Hepatocyte (in vitro differentiated cells): ENCODE measurements at regions not wholly inside any gene's neighbourhood (a gene's known extent, or its start where the extent isn't known, plus 50 kb on each side); places are given as distances from the start of the nearest gene placed in this dataset.

Experiments used
- DNase-seq: peaks from one replicate; pipeline ENCODE4 v3.0.0-alpha.2; 2016; ENCODE audit warnings: low spot score
- H2AFZ ChIP-seq: fragments of 200-600 bp; sonication (generic); 2 replicates; pipeline ENCODE4 v1.6.0; 2016; ENCODE audit warnings: antibody characterized with exemption, mild to moderate bottlenecking
- H3K27ac ChIP-seq: fragments of 200-600 bp; sonication (generic); 2 replicates; pipeline ENCODE4 v1.5.1; 2016; ENCODE audit warnings: mild to moderate bottlenecking
- H3K27me3 ChIP-seq: fragments of 200-600 bp; sonication (generic); 2 replicates; pipeline ENCODE4 v1.6.1; 2016
- H3K36me3 ChIP-seq: fragments of 200-600 bp; sonication (generic); replicated peaks from 2 replicates; pipeline ENCODE4 v1.5.1; 2016; ENCODE audit warnings: low read depth; ENCODE audit not compliant: insufficient read depth
- H3K4me1 ChIP-seq: fragments of 200-600 bp; sonication (generic); 2 replicates; pipeline ENCODE4 v1.5.1; 2016; ENCODE audit warnings: mild to moderate bottlenecking, moderate library complexity; ENCODE audit not compliant: insufficient read depth
- H3K4me2 ChIP-seq: fragments of 200-600 bp; sonication (generic); 2 replicates; pipeline ENCODE4 v1.6.0; 2016
- H3K4me3 ChIP-seq: fragments of 200-600 bp; sonication (generic); 2 replicates; pipeline ENCODE4 v1.5.1; 2016; ENCODE audit warnings: mild to moderate bottlenecking
- H3K79me2 ChIP-seq: fragments of 200-600 bp; sonication (generic); 2 replicates; pipeline ENCODE4 v1.6.0; 2017; ENCODE audit warnings: mild to moderate bottlenecking
- H3K9me2 ChIP-seq: fragments of 200-600 bp; sonication (generic); replicated peaks from 2 replicates; pipeline ENCODE4 v1.6.0; 2017; ENCODE audit warnings: mild to moderate bottlenecking; ENCODE audit not compliant: insufficient read depth
- H3K9me3 ChIP-seq: fragments of 200-600 bp; sonication (generic); 2 replicates; pipeline ENCODE4 v1.5.1; 2016; ENCODE audit warnings: low read depth, mild to moderate bottlenecking
- H4K20me1 ChIP-seq: fragments of 200-600 bp; sonication (generic); 2 replicates; pipeline ENCODE4 v1.6.0; 2016; ENCODE audit warnings: mild to moderate bottlenecking; ENCODE audit not compliant: insufficient read depth, poor library complexity, severe bottlenecking
- CTCF ChIP-seq: fragments of 200-600 bp; sonication (generic); IDR thresholded peaks from 2 replicates; pipeline ENCODE4 v1.5.1; 2016; ENCODE audit warnings: antibody characterized with exemption, mild to moderate bottlenecking; ENCODE audit not compliant: poor library complexity
- EZH2 ChIP-seq: fragments of 200-600 bp; sonication (generic); IDR thresholded peaks from 2 replicates; pipeline ENCODE4 v1.6.1; 2016; ENCODE audit warnings: antibody characterized with exemption, mild to moderate bottlenecking, borderline replicate concordance
- EZH2phosphoT487 ChIP-seq: fragments of 200-600 bp; sonication (generic); IDR thresholded peaks from one replicate; pipeline ENCODE4 v1.6.1; 2018; ENCODE audit warnings: antibody characterized with exemption, mild to moderate bottlenecking, low read depth, moderate library complexity; ENCODE audit not compliant: unreplicated experiment, severe bottlenecking
- WGBS: methylation state at CpG from one replicate; pipeline ENCODE4 v1.1.6; 2016; ENCODE audit warnings: low lambda C conversion rate; ENCODE audit errors: missing lambda C conversion rate; 5-methylcytosine and 5-hydroxymethylcytosine counted together

GRCh38 chr2:33709951-33710350 lies 110.9 kb upstream of the FAM98A start:
- H3K4me2 ChIP-seq: no peak overlapping the region
- no peaks in the 10 kb centered on the region for H3K9me2 ChIP-seq
- H3K27ac ChIP-seq: no peak overlapping the region
- H3K9me3 ChIP-seq: no peaks in the 10 kb centered on the region
- H2AFZ ChIP-seq: no peak overlapping the region
- no peaks in the 10 kb centered on the region for H3K4me1 ChIP-seq
- no peak overlapping the region for H3K4me3 ChIP-seq
- H3K36me3 ChIP-seq: no peaks in the 10 kb centered on the region
- DNase-seq: no peak
- H4K20me1 ChIP-seq: no peaks in the 10 kb centered on the region
- 69% methylated on average over 3 of the region's 3 CpGs for WGBS
- no peaks in the 10 kb centered on the region for H3K79me2 ChIP-seq
- no peaks in the 10 kb centered on the region for H3K27me3 ChIP-seq
- TF ChIP-seq CTCF (no peak), EZH2phosphoT487 (no peak)

GRCh38 chr2:33707312-33707711 lies 108.2 kb upstream of the FAM98A start:
- H3K36me3 ChIP-seq: no peaks in the 10 kb centered on the region
- no peak overlapping the region for H3K4me3 ChIP-seq
- no peaks in the 10 kb centered on the region for H4K20me1 ChIP-seq
- no peaks in the 10 kb centered on the region for H3K4me1 ChIP-seq
- H3K9me3 ChIP-seq: no peaks in the 10 kb centered on the region
- WGBS: 91% methylated on average over 2 of the region's 2 CpGs
- H3K27ac ChIP-seq: no peak overlapping the region
- no peak for DNase-seq
- no peak overlapping the region for H2AFZ ChIP-seq
- no peaks in the 10 kb centered on the region for H3K9me2 ChIP-seq
- no peak overlapping the region for H3K4me2 ChIP-seq
- TF ChIP-seq EZH2phosphoT487: no peak
- no peak for TF ChIP-seq EZH2
- TF ChIP-seq CTCF: no peak
- no peaks in the 10 kb centered on the region for H3K79me2 ChIP-seq
- no peaks in the 10 kb centered on the region for H3K27me3 ChIP-seq

GRCh38 chr2:33706410-33706809 lies 107.3 kb upstream of the FAM98A start:
- Histone ChIP-seq H3K36me3 (no peaks in the 10 kb centered on the region), H3K9me2 (no peaks in the 10 kb centered on the region), H2AFZ (no peak overlapping the region), H3K27me3 (no peaks in the 10 kb centered on the region), H3K4me2 (no peak overlapping the region), H4K20me1 (no peaks in the 10 kb centered on the region), H3K27ac (no peak overlapping the region), H3K4me3 (no peak overlapping the region), H3K4me1 (no peaks in the 10 kb centered on the region), H3K9me3 (no peaks in the 10 kb centered on the region), H3K79me2 (no peaks in the 10 kb centered on the region)
- 74% methylated on average over 8 of the region's 8 CpGs for WGBS
- TF ChIP-seq EZH2 (no peak), EZH2phosphoT487 (no peak), CTCF (no peak)
- DNase-seq: no peak

- 33% methylated on average over 1 of the region's 1 CpG for WGBS
- no peak overlapping the region for H3K27ac ChIP-seq
- no peaks in the 10 kb centered on the region for H3K9me3 ChIP-seq
- H4K20me1 ChIP-seq: no peaks in the 10 kb centered on the region
- no peaks in the 10 kb centered on the region for H3K79me2 ChIP-seq
- no peaks in the 10 kb centered on the region for H3K27me3 ChIP-seq
- H3K4me2 ChIP-seq: no peak overlapping the region
- H2AFZ ChIP-seq: no peak overlapping the region
- no peaks in the 10 kb centered on the region for H3K9me2 ChIP-seq
- no peak for DNase-seq
- no peaks in the 10 kb centered on the region for H3K36me3 ChIP-seq
- H3K4me3 ChIP-seq: no peak overlapping the region
- TF ChIP-seq EZH2: no peak
- no peak for TF ChIP-seq EZH2phosphoT487
- no peak for TF ChIP-seq CTCF
- H3K4me1 ChIP-seq: no peaks in the 10 kb centered on the region
Measured at GRCh38 chr2:33704406-33704855, 105.3 kb upstream of the FAM98A start.
